ENCODE measurements at regions not wholly inside any gene's neighbourhood (a gene's known extent, or its start where the extent isn't known, plus 50 kb on each side); places are given as distances from the start of the nearest gene placed in this dataset.

DNA sequence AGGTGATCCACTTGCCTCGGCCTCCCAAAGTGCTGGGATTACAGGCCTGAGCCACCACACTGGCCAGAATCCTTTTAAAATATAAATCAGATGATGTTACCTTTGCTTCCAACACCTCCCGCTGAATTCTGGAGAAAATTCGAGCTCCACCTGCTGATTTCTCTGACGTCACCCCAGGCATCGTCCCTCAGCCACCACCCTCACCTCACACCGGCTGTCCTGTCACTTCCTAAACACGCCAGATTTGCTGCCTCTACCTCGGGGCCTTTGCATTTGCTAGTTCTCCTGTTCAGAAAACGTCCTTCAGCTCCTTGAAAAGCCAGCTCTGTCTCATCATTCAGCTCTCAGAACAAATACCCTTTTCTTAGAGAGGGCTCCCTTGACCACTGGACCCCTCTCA, 57.9 kb downstream of the FBXO2 start:
- no peaks in the 10 kb centered on the region for H3K4me1 ChIP-seq
- H3K4me3 ChIP-seq: no peak overlapping the region
- WGBS, 5 donors: 58 to 66% (median 65%) methylated on average over 9 of the region's 9 CpGs
- no peak overlapping the region for H3K27ac ChIP-seq
- TF ChIP-seq POLR2A (IDR thresholded peaks at IDR 0.05) (no peak), CTCF (IDR thresholded peaks at IDR 0.05 in 8 of 11, conservative IDR thresholded peaks at IDR 0.05 in 3 of 11) (no peak), POLR2AphosphoS5 (IDR thresholded peaks at IDR 0.05) (no peak)
- peaks cover 0 to 38% (median 6%) of the 10 kb centered on the region in 7 donors for H3K27me3 ChIP-seq (replicated peaks in 1 of 7)
- intact Hi-C loops (cut with DNase I; ENCODE audit: low total_unique reads): no loop called here
- H3K9me3 ChIP-seq: peaks cover 0 to 6% (median 0%) of the 10 kb centered on the region in 8 donors
- no peaks in the 10 kb centered on the region for H3K36me3 ChIP-seq
- DNase-seq: no peak

GRCh38 chr1:11595285-11595684, 58.9 kb downstream of the FBXO2 start:
- WGBS, 5 donors: 21 to 34% (median 28%) methylated on average over 4 of the region's 4 CpGs
- H3K4me1 ChIP-seq: no peaks in the 10 kb centered on the region
- H3K36me3 ChIP-seq: no peaks in the 10 kb centered on the region
- TF ChIP-seq CTCF (IDR thresholded peaks at IDR 0.05 in 8 of 11, conservative IDR thresholded peaks at IDR 0.05 in 3 of 11) (no peak), POLR2AphosphoS5 (IDR thresholded peaks at IDR 0.05) (peak in 1 of 3 donors; percentile 28)
- no peak for DNase-seq
- H3K9me3 ChIP-seq: peaks cover 0 to 6% (median 0%) of the 10 kb centered on the region in 8 donors
- H3K4me3 ChIP-seq: no peak overlapping the region
- intact Hi-C loops (cut with DNase I; ENCODE audit: low total_unique reads): no loop called here
- H3K27ac ChIP-seq: peak overlapping the region in 1 of 8 donors; percentile 33
- H3K27me3 ChIP-seq (replicated peaks in 1 of 7): peaks cover 0 to 40% (median 6%) of the 10 kb centered on the region in 7 donors

- peaks cover 0 to 6% (median 0%) of the 10 kb centered on the region in 8 donors for H3K9me3 ChIP-seq
- no peak overlapping the region for H3K4me3 ChIP-seq
- DNase-seq: no peak
- H3K4me1 ChIP-seq: no peaks in the 10 kb centered on the region
- peaks cover 0 to 47% (median 6%) of the 10 kb centered on the region in 7 donors for H3K27me3 ChIP-seq (replicated peaks in 1 of 7)
- peak overlapping the region in 1 of 8 donors; percentile 21 for H3K27ac ChIP-seq
- H3K36me3 ChIP-seq: no peaks in the 10 kb centered on the region
- 78 to 91% (median 84%) methylated on average over 4 of the region's 4 CpGs for WGBS, 5 donors
- intact Hi-C loops (cut with DNase I; ENCODE audit: low total_unique reads): no loop called here
- no peak for TF ChIP-seq POLR2A (IDR thresholded peaks at IDR 0.05)
- no peak for TF ChIP-seq CTCF (IDR thresholded peaks at IDR 0.05 in 8 of 11, conservative IDR thresholded peaks at IDR 0.05 in 3 of 11)
Observed at GRCh38 chr1:11594625-11595024, 59.6 kb downstream of the FBXO2 start.

DNA sequence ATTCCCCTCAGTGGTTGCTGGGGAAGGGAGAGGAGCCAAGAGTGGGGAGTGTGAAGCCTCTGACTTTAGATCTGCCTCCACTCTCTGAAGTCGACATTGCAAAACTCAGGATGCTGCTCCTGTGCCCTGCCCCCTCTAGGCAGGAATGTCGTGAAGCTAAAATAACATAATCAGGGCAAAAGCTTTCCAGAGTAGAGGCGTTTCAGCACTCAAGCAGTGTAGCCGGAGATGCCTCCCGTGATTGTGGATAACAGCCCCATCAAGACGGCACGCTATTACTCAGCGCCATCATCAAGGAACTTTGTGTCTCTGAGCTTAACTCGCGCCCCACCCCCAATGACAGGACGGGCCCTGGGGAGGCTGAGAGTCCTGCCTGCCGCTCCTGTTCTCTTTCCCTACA, 60.0 kb downstream of the FBXO2 start:
- Histone ChIP-seq H3K9me3 (peaks cover 0 to 6% (median 0%) of the 10 kb centered on the region in 8 donors), H3K27ac (no peak overlapping the region), H3K27me3 (replicated peaks in 1 of 7) (peaks cover 0 to 49% (median 6%) of the 10 kb centered on the region in 7 donors), H3K4me3 (no peak overlapping the region), H3K36me3 (no peaks in the 10 kb centered on the region), H3K4me1 (no peaks in the 10 kb centered on the region)
- WGBS, 5 donors: 17 to 25% (median 19%) methylated on average over 12 of the region's 12 CpGs
- intact Hi-C loops (cut with DNase I; ENCODE audit: low total_unique reads): no loop called here
- no peak for DNase-seq
- TF ChIP-seq POLR2AphosphoS5 (IDR thresholded peaks at IDR 0.05) (no peak), POLR2A (IDR thresholded peaks at IDR 0.05) (no peak), CTCF (IDR thresholded peaks at IDR 0.05 in 8 of 11, conservative IDR thresholded peaks at IDR 0.05 in 3 of 11) (no peak)

All from spleen (tissue), 11 donors.